HFFc6 (cell line): ENCODE measurements at regions not wholly inside any gene's neighbourhood (a gene's known extent, or its start where the extent isn't known, plus 50 kb on each side); places are given as distances from the start of the nearest gene placed in this dataset.

Source experiments
- DNase-seq: peaks from one replicate; pipeline ENCODE4 v3.0.0-alpha.2; 2018
- H3K27ac Mint-ChIP-seq: 2 replicates; pipeline ENCODE4 v1.8.0; 2020; ENCODE audit warnings: mild to moderate bottlenecking, mixed read lengths
- H3K27me3 Mint-ChIP-seq: 2 replicates; pipeline ENCODE4 v1.8.0; 2021; ENCODE audit warnings: mild to moderate bottlenecking, moderate library complexity, mixed read lengths; ENCODE audit not compliant: insufficient read depth
- H3K36me3 Mint-ChIP-seq: 2 replicates; pipeline ENCODE4 v1.8.0; 2021; ENCODE audit warnings: low read depth, mixed read lengths
- H3K4me1 Mint-ChIP-seq: 2 replicates; pipeline ENCODE4 v1.8.0; 2020; ENCODE audit warnings: low read depth, mixed read lengths
- H3K4me3 Mint-ChIP-seq: 2 replicates; pipeline ENCODE4 v1.8.0; 2020; ENCODE audit warnings: mild to moderate bottlenecking, moderate library complexity, mixed read lengths
- H3K9me3 Mint-ChIP-seq: 2 replicates; pipeline ENCODE4 v1.8.0; 2020; ENCODE audit warnings: mild to moderate bottlenecking, mixed read lengths
- CTCF ChIP-seq: fragments of 200-600 bp; sonication (generic); IDR thresholded peaks from 2 replicates; pipeline ENCODE4 v1.5.0; 2021; ENCODE audit warnings: antibody characterized with exemption, mild to moderate bottlenecking

- no peaks in the 10 kb centered on the region for H3K27me3 Mint-ChIP-seq
- peaks cover 17% of the 10 kb centered on the region for H3K36me3 Mint-ChIP-seq
- no peak overlapping the region for H3K27ac Mint-ChIP-seq
- H3K9me3 Mint-ChIP-seq = peaks cover 29% of the 10 kb centered on the region
- no peak for DNase-seq
- H3K4me1 Mint-ChIP-seq = no peaks in the 10 kb centered on the region
- no peak overlapping the region for H3K4me3 Mint-ChIP-seq
- TF ChIP-seq CTCF = no peak
Measured at GRCh38 chr18:14940735-14941134, 192.8 kb downstream of the ANKRD30B start.

GRCh38 chr18:14941256-14941655 lies 193.3 kb downstream of the ANKRD30B start:
- Mint-ChIP-seq H3K36me3 (peaks cover 17% of the 10 kb centered on the region), H3K4me1 (no peaks in the 10 kb centered on the region), H3K27ac (no peak overlapping the region), H3K4me3 (no peak overlapping the region), H3K27me3 (no peaks in the 10 kb centered on the region), H3K9me3 (peaks cover 29% of the 10 kb centered on the region)
- DNase-seq = no peak
- no peak for TF ChIP-seq CTCF

GRCh38 chr18:14941792-14942191 lies 193.8 kb downstream of the ANKRD30B start:
- no peaks in the 10 kb centered on the region for H3K27me3 Mint-ChIP-seq

GRCh38 chr18:14942275-14942674 lies 194.3 kb downstream of the ANKRD30B start:
- no peak for TF ChIP-seq CTCF
- no peaks in the 10 kb centered on the region for H3K27me3 Mint-ChIP-seq
- no peak overlapping the region for H3K27ac Mint-ChIP-seq
- H3K36me3 Mint-ChIP-seq = peaks cover 17% of the 10 kb centered on the region
- H3K4me1 Mint-ChIP-seq = no peaks in the 10 kb centered on the region
- peaks cover 29% of the 10 kb centered on the region for H3K9me3 Mint-ChIP-seq
- H3K4me3 Mint-ChIP-seq = no peak overlapping the region
- no peak for DNase-seq

More at GRCh38 chr18:14941792-14942191, 193.8 kb downstream of the ANKRD30B start:
- no peak overlapping the region for H3K4me3 Mint-ChIP-seq
- H3K4me1 Mint-ChIP-seq = no peaks in the 10 kb centered on the region
- DNase-seq = no peak
- TF ChIP-seq CTCF = no peak
- no peak overlapping the region for H3K27ac Mint-ChIP-seq
- peaks cover 17% of the 10 kb centered on the region for H3K36me3 Mint-ChIP-seq
- H3K9me3 Mint-ChIP-seq = peaks cover 29% of the 10 kb centered on the region

- Mint-ChIP-seq H3K4me1 (no peaks in the 10 kb centered on the region), H3K4me3 (no peak overlapping the region), H3K36me3 (peaks cover 7% of the 10 kb centered on the region), H3K9me3 (peaks cover 20% of the 10 kb centered on the region), H3K27me3 (no peaks in the 10 kb centered on the region), H3K27ac (no peak overlapping the region)
- DNase-seq = no peak
- TF ChIP-seq CTCF = no peak
Measured at GRCh38 chr18:14943486-14943885, 195.5 kb downstream of the ANKRD30B start.
